ENCODE measurements at regions not wholly inside any gene's neighbourhood (a gene's known extent, or its start where the extent isn't known, plus 50 kb on each side); places are given as distances from the start of the nearest gene placed in this dataset.

DNA sequence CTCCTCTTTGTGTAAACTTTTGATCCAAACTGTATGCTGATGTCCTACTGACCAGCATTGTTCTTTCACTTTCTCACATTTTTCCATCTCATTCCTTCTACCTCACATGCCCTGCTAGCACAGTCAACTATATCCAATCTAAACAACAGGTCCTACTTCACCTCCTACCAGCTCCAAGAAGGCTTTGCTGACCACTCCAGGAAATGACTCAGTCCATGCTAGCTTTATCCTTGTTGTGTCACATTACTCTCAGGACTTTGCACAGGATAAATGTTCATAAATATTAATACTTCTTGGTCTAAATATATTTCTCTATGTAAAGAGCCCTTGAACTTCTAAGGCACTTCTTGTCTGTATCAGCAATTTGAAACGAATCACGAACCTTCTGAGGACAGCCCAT is 64.9 kb upstream of the PCED1B start:
- peak; percentile 88 for DNase-seq (ENCODE audit: low read depth)
- TF ChIP-seq, protein P1, sequence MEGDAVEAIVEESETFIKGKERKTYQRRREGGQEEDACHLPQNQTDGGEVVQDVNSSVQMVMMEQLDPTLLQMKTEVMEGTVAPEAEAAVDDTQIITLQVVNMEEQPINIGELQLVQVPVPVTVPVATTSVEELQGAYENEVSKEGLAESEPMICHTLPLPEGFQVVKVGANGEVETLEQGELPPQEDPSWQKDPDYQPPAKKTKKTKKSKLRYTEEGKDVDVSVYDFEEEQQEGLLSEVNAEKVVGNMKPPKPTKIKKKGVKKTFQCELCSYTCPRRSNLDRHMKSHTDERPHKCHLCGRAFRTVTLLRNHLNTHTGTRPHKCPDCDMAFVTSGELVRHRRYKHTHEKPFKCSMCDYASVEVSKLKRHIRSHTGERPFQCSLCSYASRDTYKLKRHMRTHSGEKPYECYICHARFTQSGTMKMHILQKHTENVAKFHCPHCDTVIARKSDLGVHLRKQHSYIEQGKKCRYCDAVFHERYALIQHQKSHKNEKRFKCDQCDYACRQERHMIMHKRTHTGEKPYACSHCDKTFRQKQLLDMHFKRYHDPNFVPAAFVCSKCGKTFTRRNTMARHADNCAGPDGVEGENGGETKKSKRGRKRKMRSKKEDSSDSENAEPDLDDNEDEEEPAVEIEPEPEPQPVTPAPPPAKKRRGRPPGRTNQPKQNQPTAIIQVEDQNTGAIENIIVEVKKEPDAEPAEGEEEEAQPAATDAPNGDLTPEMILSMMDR (IDR thresholded peaks at IDR 0.05; ENCODE audit: insufficient read depth, low read length): no peak
- H3K4me3 ChIP-seq (ENCODE audit: low read depth, low read length): no peak overlapping the region

DNA sequence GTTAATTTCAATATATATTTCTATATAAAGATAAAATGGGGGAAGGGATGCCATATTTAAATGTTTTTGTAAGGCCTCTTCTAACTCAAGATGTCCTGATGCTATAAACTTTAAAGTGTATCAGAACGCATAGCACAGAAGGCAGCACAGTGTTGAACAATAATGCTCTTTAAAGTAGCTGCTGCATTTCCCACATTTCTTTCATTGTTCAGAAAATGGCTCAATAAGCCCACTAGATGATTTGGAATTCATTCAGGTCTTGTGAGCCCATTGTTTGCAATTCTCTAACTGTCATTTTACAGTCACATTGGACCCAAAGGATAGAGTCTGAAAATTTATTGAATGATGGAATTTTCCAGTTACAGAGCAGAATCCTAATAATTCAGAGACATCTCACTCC is 64.0 kb upstream of the PCED1B start:
- DNase-seq (ENCODE audit: low read depth): no peak
- TF ChIP-seq, protein P1 (IDR thresholded peaks at IDR 0.05; ENCODE audit: insufficient read depth, low read length): no peak
- H3K4me3 ChIP-seq (ENCODE audit: low read depth, low read length): no peak overlapping the region

DNA sequence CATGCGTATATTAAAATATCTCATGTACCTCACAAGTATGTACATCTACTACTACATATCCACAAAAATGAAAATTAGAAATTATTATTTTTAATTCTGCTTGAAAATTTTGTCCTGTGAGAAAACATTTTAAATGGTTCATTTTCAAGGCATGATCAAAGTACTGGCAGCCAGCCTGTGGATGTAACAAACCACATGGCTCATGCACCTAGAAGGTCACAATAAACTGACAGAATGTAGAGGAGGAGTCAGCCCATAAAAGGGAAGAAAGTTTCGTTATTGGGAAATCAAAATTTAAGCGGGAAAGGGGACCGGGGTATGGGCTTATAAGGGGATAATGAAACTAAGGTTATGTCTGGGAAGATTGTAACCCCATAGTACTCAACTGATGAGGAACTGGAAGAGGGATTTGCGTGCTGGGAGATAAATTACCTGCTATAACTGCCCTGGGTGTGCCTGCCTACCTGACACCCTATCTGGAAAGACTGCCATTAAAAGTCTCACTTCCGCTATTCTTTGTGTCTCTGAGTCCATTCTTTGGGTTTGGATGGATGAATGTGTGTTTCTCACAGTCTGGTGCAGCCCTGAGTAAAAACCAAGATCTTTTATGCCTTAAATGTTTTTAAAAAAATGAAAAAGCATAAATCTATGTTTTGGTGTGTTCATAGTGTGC is 62.2 kb upstream of the PCED1B start:
- TF ChIP-seq, protein P1 (IDR thresholded peaks at IDR 0.05; ENCODE audit: insufficient read depth, low read length): no peak
- DNase-seq (ENCODE audit: low read depth): no peak
- H3K4me3 ChIP-seq (ENCODE audit: low read depth, low read length): no peak overlapping the region

DNA sequence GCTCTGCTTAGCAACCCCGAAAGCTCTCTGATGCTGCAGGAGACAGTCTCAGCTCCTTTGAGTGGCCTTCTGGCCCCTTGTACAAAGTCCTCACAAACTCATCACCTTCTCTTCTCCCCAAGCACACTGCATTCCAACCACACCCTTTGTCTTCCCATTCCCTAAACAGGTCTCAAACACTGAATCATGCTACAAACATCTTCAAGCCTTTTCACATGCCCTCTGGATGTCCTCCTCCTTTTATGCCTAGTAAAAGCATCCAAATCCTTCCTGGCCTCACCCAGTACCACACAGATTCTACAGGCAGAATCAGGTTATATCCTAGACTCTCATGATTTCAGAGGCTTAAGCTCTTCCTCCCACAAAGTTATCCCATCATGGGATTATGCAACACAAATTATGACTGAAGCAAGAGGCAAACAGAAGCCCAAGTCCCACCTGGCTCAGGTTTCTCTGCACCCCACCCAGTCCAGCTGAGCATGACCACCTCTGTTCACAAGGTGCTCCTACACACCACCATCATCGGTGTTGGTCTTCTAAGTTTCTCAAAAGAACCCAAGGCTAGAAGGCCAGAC is 61.4 kb upstream of the PCED1B start:
- H3K4me3 ChIP-seq (ENCODE audit: low read depth, low read length): no peak overlapping the region
- DNase-seq (ENCODE audit: low read depth): peak; percentile 49
- TF ChIP-seq, protein P1 (IDR thresholded peaks at IDR 0.05; ENCODE audit: insufficient read depth, low read length): no peak

DNA sequence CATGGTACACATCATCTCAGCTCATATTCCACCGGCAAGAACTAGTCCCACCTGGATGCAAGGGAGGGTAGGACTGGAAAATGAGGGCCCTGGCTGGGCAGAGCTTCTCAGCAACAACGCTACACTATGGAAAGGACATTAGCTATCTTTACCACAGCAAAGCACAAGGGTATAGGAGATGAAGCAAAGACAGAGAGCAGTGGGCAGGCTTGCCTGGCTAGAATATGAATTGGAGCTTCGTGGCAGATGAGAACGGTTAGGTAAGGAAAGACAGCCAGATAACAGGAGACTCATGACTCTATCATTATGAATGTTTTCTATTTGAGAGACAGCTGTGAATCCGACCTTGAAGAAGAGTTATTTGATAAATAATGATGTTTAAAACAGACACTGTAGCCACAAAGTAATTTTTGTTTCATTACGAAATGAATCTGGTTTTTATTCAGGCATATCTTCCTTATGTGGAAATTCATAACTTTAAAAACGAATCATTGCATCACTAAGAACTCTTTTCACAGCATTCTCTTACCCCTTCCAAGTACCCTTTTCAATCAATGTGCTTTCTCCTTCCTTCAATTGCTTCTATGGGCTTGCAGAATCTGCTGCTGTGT is 59.1 kb upstream of the PCED1B start:
- peak; percentile 28 for DNase-seq (ENCODE audit: low read depth)
- no peak overlapping the region for H3K4me3 ChIP-seq (ENCODE audit: low read depth, low read length)
- TF ChIP-seq, protein P1 (IDR thresholded peaks at IDR 0.05; ENCODE audit: insufficient read depth, low read length): no peak

DNA sequence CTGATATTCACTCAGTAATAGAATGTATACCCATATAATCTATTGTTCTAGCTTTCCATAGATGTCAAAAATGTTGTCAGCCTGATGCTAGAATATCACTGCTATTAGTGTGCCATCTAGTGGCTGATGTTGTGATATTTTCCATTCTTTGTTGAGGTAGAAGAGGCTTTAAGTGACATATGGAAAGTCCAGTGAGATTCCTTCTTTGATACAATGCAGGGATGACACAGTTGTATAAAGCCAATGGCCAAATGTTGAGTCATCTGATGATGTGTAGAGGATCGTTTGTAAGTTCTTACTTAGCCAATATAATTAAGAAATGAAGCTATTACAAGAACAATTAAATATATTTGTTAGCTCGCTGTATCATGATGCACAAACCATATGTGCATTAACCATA is 58.1 kb upstream of the PCED1B start:
- TF ChIP-seq, protein P1 (IDR thresholded peaks at IDR 0.05; ENCODE audit: insufficient read depth, low read length): peak; percentile 59
- peak; percentile 92 for DNase-seq (ENCODE audit: low read depth)

More for the DNA sequence above, 58.1 kb upstream of the PCED1B start:
- H3K4me3 ChIP-seq (ENCODE audit: low read depth, low read length): no peak overlapping the region

All from fibroblast of the aortic adventitia (primary cell).